ENCODE measurements at regions not wholly inside any gene's neighbourhood (a gene's known extent, or its start where the extent isn't known, plus 50 kb on each side); places are given as distances from the start of the nearest gene placed in this dataset.

GRCh38 chr3:194772241-194773000, 86.7 kb downstream of the FAM43A start:
- Mint-ChIP-seq H3K36me3 (ENCODE audit: insufficient read depth in 1 of 3, low read depth in 3 of 3) (no peaks in the 10 kb centered on the region; a peak in 1 of 7 replicates), H3K27me3 (ENCODE audit: low read depth) (peaks cover 64% of the 10 kb centered on the region), H3K27ac (peak overlapping the region in 1 of 3 experiments; percentile 28; a peak in 1 of 7 replicates), H3K9me3 (no peaks in the 10 kb centered on the region), H3K4me3 (no peak overlapping the region), H3K4me1 (peaks cover 28 to 30% of the 10 kb centered on the region in 2 experiments)
- no peak overlapping the region for H3K9ac ChIP-seq (ENCODE audit: extremely low read depth, insufficient read length, low read length)
- no peak overlapping the region for H2BK12ac ChIP-seq (ENCODE audit: insufficient read length, low read depth, low read length)
- no peak overlapping the region for H4K5ac ChIP-seq (ENCODE audit: insufficient read length, low read depth, low read length)
- no peak overlapping the region for H2BK15ac ChIP-seq (ENCODE audit: low read depth, low read length)
- H3K27me3 ChIP-seq (ENCODE audit: insufficient read depth, low read length) = peaks cover 3% of the 10 kb centered on the region; the same call in 1 of the 2 replicates
- H2AK5ac ChIP-seq (ENCODE audit: insufficient read length, low read length) = no peak overlapping the region
- H2BK120ac ChIP-seq (ENCODE audit: low read depth, low read length, poor library complexity, severe bottlenecking) = no peak overlapping the region
- TF ChIP-seq CTCF (conservative IDR thresholded peaks at IDR 0.05) = no peak
- H4K8ac ChIP-seq (replicated peaks; ENCODE audit: insufficient read length, low read depth, low read length) = no peak overlapping the region
- no peak overlapping the region for H2AFZ ChIP-seq (ENCODE audit: low read length)
- no peak overlapping the region for H3K18ac ChIP-seq (ENCODE audit: insufficient read length, low read depth, low read length)
- H3K23me2 ChIP-seq (ENCODE audit: insufficient read length, low read depth, low read length, poor library complexity, severe bottlenecking) = no peaks in the 10 kb centered on the region
- H3K56ac ChIP-seq (ENCODE audit: insufficient read length, low read depth, low read length) = no peak overlapping the region
- H2BK20ac ChIP-seq (ENCODE audit: low read depth, low read length, poor library complexity, severe bottlenecking) = no peak overlapping the region
- no peak overlapping the region for H2BK5ac ChIP-seq (ENCODE audit: insufficient read length, low read length)
- H3K4me1 ChIP-seq (ENCODE audit: insufficient read depth, low read length) = peaks cover 2% of the 10 kb centered on the region; the same call in 1 of the 2 replicates
- H3K4me2 ChIP-seq (ENCODE audit: insufficient read depth, insufficient read length, low read length) = no peak overlapping the region
- WGBS (ENCODE audit: extremely low coverage, insufficient read length, low lambda C conversion rate) = no CpG with 5 or more reads among the region's 13 CpGs
- no peaks in the 10 kb centered on the region for H3K9me3 ChIP-seq (ENCODE audit: control insufficient read depth, low read depth, low read length)
- no peak overlapping the region for H3T11ph ChIP-seq (ENCODE audit: low read length)
- H3K27ac ChIP-seq (ENCODE audit: insufficient read length, low read depth, low read length) = no peak overlapping the region
- no peak overlapping the region for H3K4ac ChIP-seq (ENCODE audit: low read depth, low read length)
- no peak overlapping the region for H3K14ac ChIP-seq (ENCODE audit: insufficient read depth, low read length)
- H4K91ac ChIP-seq (ENCODE audit: insufficient read length, low read depth, low read length) = no peak overlapping the region
- no peaks in the 10 kb centered on the region for H3K79me2 ChIP-seq (ENCODE audit: insufficient read depth, low read length)
- DNase-seq = no peak
- H3K79me1 ChIP-seq (ENCODE audit: insufficient read depth, low read depth, low read length, poor library complexity, severe bottlenecking) = no peaks in the 10 kb centered on the region
- H4K20me1 ChIP-seq (ENCODE audit: control insufficient read depth, insufficient read depth, insufficient read length) = no peaks in the 10 kb centered on the region
- no peak overlapping the region for H3K23ac ChIP-seq (ENCODE audit: insufficient read length, low read depth, low read length)
